ENCODE measurements at regions not wholly inside any gene's neighbourhood (a gene's known extent, or its start where the extent isn't known, plus 50 kb on each side); places are given as distances from the start of the nearest gene placed in this dataset.

GRCh38 chr18:45548614-45549013 lies 66.7 kb upstream of the SLC14A2 start (continued):
- TF ChIP-seq ZKSCAN8 (CRISPR knock-in tag; IDR thresholded peaks at IDR 0.05; ENCODE audit: borderline replicate concordance) (peak; percentile 79; the same call in 1 of the 2 replicates), ETV6 (CRISPR knock-in tag; conservative IDR thresholded peaks at IDR 0.05) (no peak), ZNF296 (CRISPR knock-in tag; conservative IDR thresholded peaks at IDR 0.05) (no peak), JUND (CRISPR knock-in tag; IDR thresholded peaks at IDR 0.05) (peak; percentile 44; the same call in 1 of the 2 replicates), TARDBP (CRISPR knock-in tag; IDR thresholded peaks at IDR 0.05) (peak; percentile 18; the same call in 1 of the 2 replicates), ZNF263 (CRISPR knock-in tag; IDR thresholded peaks at IDR 0.05) (no peak), ZMYM3 (CRISPR knock-in tag; IDR thresholded peaks at IDR 0.05) (peak; percentile 20; the same call in 1 of the 2 replicates), HOMEZ (CRISPR knock-in tag; IDR thresholded peaks at IDR 0.05; ENCODE audit: low read depth) (peak; percentile 71; the same call in 1 of the 2 replicates), TBX2 (CRISPR knock-in tag; IDR thresholded peaks at IDR 0.05; ENCODE audit: borderline replicate concordance) (peak; percentile 25; the same call in 1 of the 2 replicates), TEAD3 (CRISPR knock-in tag; optimal IDR thresholded peaks at IDR 0.05; ENCODE audit: borderline replicate concordance) (peak; percentile 64), FOXP1 (IDR thresholded peaks at IDR 0.05) (no peak), FOXP1 (CRISPR knock-in tag; IDR thresholded peaks at IDR 0.05) (peak; percentile 71), NR2F2 (IDR thresholded peaks at IDR 0.05; ENCODE audit: borderline replicate concordance, low read depth) (peak; percentile 54; the same call in 1 of the 2 replicates), SALL1 (CRISPR knock-in tag; IDR thresholded peaks at IDR 0.05) (peak; percentile 50; the same call in 1 of the 2 replicates), DPF2 (CRISPR knock-in tag; IDR thresholded peaks at IDR 0.05; ENCODE audit: borderline replicate concordance, low read depth) (no peak), NR2C2 (CRISPR knock-in tag; IDR thresholded peaks at IDR 0.05; ENCODE audit: borderline replicate concordance) (no peak), TFDP1 (CRISPR knock-in tag; IDR thresholded peaks at IDR 0.05; ENCODE audit: borderline replicate concordance) (no peak), SOX5 (CRISPR knock-in tag; IDR thresholded peaks at IDR 0.05; ENCODE audit: borderline replicate concordance) (peak; percentile 55; the same call in 1 of the 2 replicates), FOXP4 (CRISPR knock-in tag; IDR thresholded peaks at IDR 0.05) (peak; percentile 70), YY1 (IDR thresholded peaks at IDR 0.05; ENCODE audit: insufficient read depth, insufficient replicate concordance, low read depth, low read length) (no peak), GMEB1 (CRISPR knock-in tag; IDR thresholded peaks at IDR 0.05; ENCODE audit: borderline replicate concordance) (no peak), RCOR2 (CRISPR knock-in tag; IDR thresholded peaks at IDR 0.05) (no peak), ZNF558 (CRISPR knock-in tag; IDR thresholded peaks at IDR 0.05; ENCODE audit: borderline replicate concordance) (no peak), FOSL2 (CRISPR knock-in tag; IDR thresholded peaks at IDR 0.05) (peak; percentile 27; the same call in 1 of the 2 replicates), ZNF883 (CRISPR knock-in tag; IDR thresholded peaks at IDR 0.05; ENCODE audit: not compliant biosample characterization) (no peak), FOXK2 (IDR thresholded peaks at IDR 0.05) (no peak), CREM (IDR thresholded peaks at IDR 0.05) (no peak), CREM (CRISPR knock-in tag; IDR thresholded peaks at IDR 0.05) (no peak)
